ENCODE measurements at regions not wholly inside any gene's neighbourhood (a gene's known extent, or its start where the extent isn't known, plus 50 kb on each side); places are given as distances from the start of the nearest gene placed in this dataset.
"Not testable (repeated sequence)": the region's sequence is repeated elsewhere in the genome, so short reads cannot be mapped to it uniquely, and the experiment has no call there.

GRCh38 chr15:44873103-44873502 lies 83.4 kb upstream of the TERB2 start:
- no peak overlapping the region for H3K4me3 Mint-ChIP-seq
- H3K27ac Mint-ChIP-seq, result no peak overlapping the region
- H3K4me1 Mint-ChIP-seq, result no peaks in the 10 kb centered on the region
- no peak for ATAC-seq
- no peaks in the 10 kb centered on the region for H3K4me1 ChIP-seq (ENCODE audit: control insufficient read depth, insufficient read depth, low read length)
- 98% methylated on average over 3 of the region's 3 CpGs for WGBS (ENCODE audit: insufficient coverage)
- peaks cover 17% of the 10 kb centered on the region for H3K9me3 ChIP-seq (ENCODE audit: control insufficient read depth, insufficient read depth, low read length)
- intact Hi-C loops (cut with micrococcal nuclease), result no loop called here
- peaks cover 14 to 18% of the 10 kb centered on the region in 2 donors for H3K27me3 Mint-ChIP-seq (ENCODE audit: low read depth in 2 of 2)
- peaks cover 12% of the 10 kb centered on the region for H3K36me3 Mint-ChIP-seq
- no peaks in the 10 kb centered on the region for H3K36me3 ChIP-seq (ENCODE audit: control insufficient read depth, insufficient read depth, low read length)
- H3K4me3 ChIP-seq (ENCODE audit: low read length), result no peak overlapping the region
- no peaks in the 10 kb centered on the region for H3K27me3 ChIP-seq (ENCODE audit: control insufficient read depth, insufficient read depth, low read length)
- peaks cover 4% of the 10 kb centered on the region in 2 donors for H3K9me3 Mint-ChIP-seq
- DNase-seq, result no peak
- H3K27ac ChIP-seq (ENCODE audit: low read length), result no peak overlapping the region
- TF ChIP-seq CTCF (IDR thresholded peaks at IDR 0.05), result no peak

- no peak overlapping the region for H3K4me3 ChIP-seq (ENCODE audit: low read length)
- no peak overlapping the region for H3K27ac ChIP-seq (ENCODE audit: low read length)
- H3K27me3 Mint-ChIP-seq (ENCODE audit: low read depth in 2 of 2), result peaks cover 12 to 22% of the 10 kb centered on the region in 2 donors
- no peak for DNase-seq
- 100% methylated on average over 1 of the region's 3 CpGs for WGBS (ENCODE audit: insufficient coverage)
- no peaks in the 10 kb centered on the region for H3K4me1 Mint-ChIP-seq
- H3K9me3 Mint-ChIP-seq, result peaks cover 4% of the 10 kb centered on the region in 2 donors
- peaks cover 12% of the 10 kb centered on the region for H3K36me3 Mint-ChIP-seq
- H3K27ac Mint-ChIP-seq, result no peak overlapping the region
- H3K36me3 ChIP-seq (ENCODE audit: control insufficient read depth, insufficient read depth, low read length), result no peaks in the 10 kb centered on the region
- H3K9me3 ChIP-seq (ENCODE audit: control insufficient read depth, insufficient read depth, low read length), result peaks cover 17% of the 10 kb centered on the region
- no peak overlapping the region for H3K4me3 Mint-ChIP-seq
- no peak for ATAC-seq
- no peak for TF ChIP-seq CTCF (IDR thresholded peaks at IDR 0.05)
- intact Hi-C loops (cut with micrococcal nuclease), result no loop called here
- H3K27me3 ChIP-seq (ENCODE audit: control insufficient read depth, insufficient read depth, low read length), result no peaks in the 10 kb centered on the region
- H3K4me1 ChIP-seq (ENCODE audit: control insufficient read depth, insufficient read depth, low read length), result no peaks in the 10 kb centered on the region
Observed at GRCh38 chr15:44879066-44879465, 77.4 kb upstream of the TERB2 start.

GRCh38 chr15:44882499-44882968 lies 74.0 kb upstream of the TERB2 start:
- DNase-seq (no peak), ATAC-seq (no peak)
- H3K36me3 Mint-ChIP-seq, result no peaks in the 10 kb centered on the region
- no peaks in the 10 kb centered on the region for H3K4me1 ChIP-seq (ENCODE audit: control insufficient read depth, insufficient read depth, low read length)
- peaks cover 9 to 25% of the 10 kb centered on the region in 2 donors for H3K27me3 Mint-ChIP-seq (ENCODE audit: low read depth in 2 of 2)
- H3K36me3 ChIP-seq (ENCODE audit: control insufficient read depth, insufficient read depth, low read length), result no peaks in the 10 kb centered on the region
- H3K27me3 ChIP-seq (ENCODE audit: control insufficient read depth, insufficient read depth, low read length), result no peaks in the 10 kb centered on the region
- H3K27ac Mint-ChIP-seq, result no peak overlapping the region
- H3K4me3 Mint-ChIP-seq, result no peak overlapping the region
- no peaks in the 10 kb centered on the region for H3K9me3 ChIP-seq (ENCODE audit: control insufficient read depth, insufficient read depth, low read length)
- TF ChIP-seq CTCF (IDR thresholded peaks at IDR 0.05), result no peak
- H3K27ac ChIP-seq (ENCODE audit: low read length), result no peak overlapping the region
- 71% methylated on average over 4 of the region's 5 CpGs for WGBS (ENCODE audit: insufficient coverage)
- H3K9me3 Mint-ChIP-seq, result no peaks in the 10 kb centered on the region
- no peaks in the 10 kb centered on the region for H3K4me1 Mint-ChIP-seq
- intact Hi-C loops (cut with micrococcal nuclease), result no loop called here
- H3K4me3 ChIP-seq (ENCODE audit: low read length), result no peak overlapping the region

GRCh38 chr15:44883199-44883877 lies 73.1 kb upstream of the TERB2 start:
- H3K36me3 Mint-ChIP-seq, result no peaks in the 10 kb centered on the region
- intact Hi-C loops (cut with micrococcal nuclease), result no loop called here
- Histone ChIP-seq H3K4me3 (ENCODE audit: low read length) (no peak overlapping the region), H3K9me3 (ENCODE audit: control insufficient read depth, insufficient read depth, low read length) (no peaks in the 10 kb centered on the region), H3K36me3 (ENCODE audit: control insufficient read depth, insufficient read depth, low read length) (no peaks in the 10 kb centered on the region), H3K27me3 (ENCODE audit: control insufficient read depth, insufficient read depth, low read length) (no peaks in the 10 kb centered on the region), H3K4me1 (ENCODE audit: control insufficient read depth, insufficient read depth, low read length) (no peaks in the 10 kb centered on the region), H3K27ac (ENCODE audit: low read length) (no peak overlapping the region)
- 87% methylated on average over 5 of the region's 5 CpGs for WGBS (ENCODE audit: insufficient coverage)
- ATAC-seq, result no peak
- peaks cover 9 to 25% of the 10 kb centered on the region in 2 donors for H3K27me3 Mint-ChIP-seq (ENCODE audit: low read depth in 2 of 2)
- H3K27ac Mint-ChIP-seq, result no peak overlapping the region
- TF ChIP-seq CTCF (IDR thresholded peaks at IDR 0.05), result no peak
- H3K9me3 Mint-ChIP-seq, result no peaks in the 10 kb centered on the region
- H3K4me3 Mint-ChIP-seq, result no peak overlapping the region
- no peaks in the 10 kb centered on the region for H3K4me1 Mint-ChIP-seq
- DNase-seq, result no peak

GRCh38 chr15:44898890-44899651 lies 57.4 kb upstream of the TERB2 start:
- not testable (repeated sequence) for H3K9me3 ChIP-seq (ENCODE audit: control insufficient read depth, insufficient read depth, low read length); H3K4me1 Mint-ChIP-seq; H3K4me1 ChIP-seq (ENCODE audit: control insufficient read depth, insufficient read depth, low read length); DNase-seq; H3K4me3 Mint-ChIP-seq; H3K27ac ChIP-seq (ENCODE audit: low read length); H3K27me3 Mint-ChIP-seq (ENCODE audit: low read depth in 2 of 2); H3K9me3 Mint-ChIP-seq; H3K27ac Mint-ChIP-seq; H3K4me3 ChIP-seq (ENCODE audit: low read length); ATAC-seq; H3K27me3 ChIP-seq (ENCODE audit: control insufficient read depth, insufficient read depth, low read length); H3K36me3 ChIP-seq (ENCODE audit: control insufficient read depth, insufficient read depth, low read length); H3K36me3 Mint-ChIP-seq
- intact Hi-C loops (cut with micrococcal nuclease), result loop anchor here (2.0 kb wide), 1 partner anchor 90 kb away; no protein-coding TSS in a partner anchor
- 100% methylated on average over 1 of the region's 4 CpGs for WGBS (ENCODE audit: insufficient coverage)

Data from natural killer cell (primary cell).